WI38 (cell line): ENCODE measurements at regions not wholly inside any gene's neighbourhood (a gene's known extent, or its start where the extent isn't known, plus 50 kb on each side); places are given as distances from the start of the nearest gene placed in this dataset.
"Not testable (repeated sequence)": the region's sequence is repeated elsewhere in the genome, so short reads cannot be mapped to it uniquely, and the experiment has no call there.

Experiments
- H3K4me3 ChIP-seq: 2 replicates; pipeline ENCODE4 v1.5.1; 2011; ENCODE audit warnings: low read depth, mild to moderate bottlenecking, control low read depth, low read length
- TF ChIP-seq, protein P1 (sequence below): IDR thresholded peaks from 2 replicates; pipeline ENCODE4 v1.5.1; 2012; ENCODE audit warnings: low read depth, mild to moderate bottlenecking, control low read depth, low read length

DNA sequence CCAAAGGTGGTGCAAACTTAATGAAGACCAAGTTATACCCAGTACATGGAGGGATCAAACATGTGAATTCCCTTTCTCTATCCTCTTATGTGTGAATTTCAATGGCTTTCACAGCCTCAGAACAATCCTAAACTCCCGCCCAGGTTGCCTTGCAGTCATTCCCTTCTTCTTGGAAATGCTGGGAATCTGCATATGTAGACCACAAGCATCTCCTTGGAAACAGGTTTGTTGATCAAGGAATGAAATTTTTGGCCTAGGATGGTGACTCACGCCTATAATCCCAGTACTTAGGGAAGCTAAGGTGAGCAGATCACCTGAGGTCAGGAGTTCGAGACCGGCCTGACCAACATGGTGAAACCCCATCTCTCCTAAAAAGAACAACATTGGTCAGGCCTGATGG is 77.8 kb upstream of the ABI1 start:
- TF ChIP-seq, protein P1, sequence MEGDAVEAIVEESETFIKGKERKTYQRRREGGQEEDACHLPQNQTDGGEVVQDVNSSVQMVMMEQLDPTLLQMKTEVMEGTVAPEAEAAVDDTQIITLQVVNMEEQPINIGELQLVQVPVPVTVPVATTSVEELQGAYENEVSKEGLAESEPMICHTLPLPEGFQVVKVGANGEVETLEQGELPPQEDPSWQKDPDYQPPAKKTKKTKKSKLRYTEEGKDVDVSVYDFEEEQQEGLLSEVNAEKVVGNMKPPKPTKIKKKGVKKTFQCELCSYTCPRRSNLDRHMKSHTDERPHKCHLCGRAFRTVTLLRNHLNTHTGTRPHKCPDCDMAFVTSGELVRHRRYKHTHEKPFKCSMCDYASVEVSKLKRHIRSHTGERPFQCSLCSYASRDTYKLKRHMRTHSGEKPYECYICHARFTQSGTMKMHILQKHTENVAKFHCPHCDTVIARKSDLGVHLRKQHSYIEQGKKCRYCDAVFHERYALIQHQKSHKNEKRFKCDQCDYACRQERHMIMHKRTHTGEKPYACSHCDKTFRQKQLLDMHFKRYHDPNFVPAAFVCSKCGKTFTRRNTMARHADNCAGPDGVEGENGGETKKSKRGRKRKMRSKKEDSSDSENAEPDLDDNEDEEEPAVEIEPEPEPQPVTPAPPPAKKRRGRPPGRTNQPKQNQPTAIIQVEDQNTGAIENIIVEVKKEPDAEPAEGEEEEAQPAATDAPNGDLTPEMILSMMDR, result no peak
- H3K4me3 ChIP-seq, result no peak overlapping the region

DNA sequence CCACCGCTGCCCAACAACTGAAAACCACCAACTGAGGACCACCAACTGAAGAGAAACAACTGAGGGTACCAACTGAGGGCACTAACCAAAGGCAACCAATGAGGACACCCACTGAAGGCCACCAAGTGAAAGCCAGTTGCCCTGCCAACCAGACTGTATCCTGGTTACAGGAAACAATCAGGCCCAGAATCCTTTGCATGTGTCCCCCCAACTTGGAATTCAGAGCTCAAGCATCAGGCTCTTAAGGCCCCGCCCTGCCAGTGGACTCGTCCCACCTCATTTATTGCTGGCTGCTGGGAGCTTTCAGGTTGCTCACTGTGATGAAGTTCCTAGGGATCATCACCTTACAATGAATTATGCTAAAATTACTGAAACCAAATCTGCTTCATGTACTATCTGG is 76.6 kb upstream of the ABI1 start:
- TF ChIP-seq, protein P1, result no peak
- H3K4me3 ChIP-seq, result no peak overlapping the region

DNA sequence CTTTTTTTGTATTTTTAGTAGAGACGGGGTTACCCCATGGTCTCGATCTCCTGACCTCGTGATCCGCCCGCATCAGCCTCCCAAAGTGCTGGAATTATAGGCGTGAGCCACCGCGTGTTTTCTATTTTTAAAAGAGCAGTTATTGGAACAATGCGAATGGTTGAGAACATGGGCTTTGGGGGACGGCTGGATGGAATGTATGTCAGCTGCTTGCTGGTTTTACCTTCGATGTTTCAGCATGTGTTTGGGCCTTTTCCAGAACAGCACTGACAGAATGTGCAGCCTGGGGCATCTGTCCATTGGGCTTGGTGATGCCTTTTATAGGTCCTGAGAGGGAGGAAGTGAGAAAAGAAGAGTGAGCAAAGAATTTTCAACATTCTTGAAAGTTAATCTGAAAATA is 73.4 kb upstream of the ABI1 start:
- H3K4me3 ChIP-seq, result not testable (repeated sequence)

DNA sequence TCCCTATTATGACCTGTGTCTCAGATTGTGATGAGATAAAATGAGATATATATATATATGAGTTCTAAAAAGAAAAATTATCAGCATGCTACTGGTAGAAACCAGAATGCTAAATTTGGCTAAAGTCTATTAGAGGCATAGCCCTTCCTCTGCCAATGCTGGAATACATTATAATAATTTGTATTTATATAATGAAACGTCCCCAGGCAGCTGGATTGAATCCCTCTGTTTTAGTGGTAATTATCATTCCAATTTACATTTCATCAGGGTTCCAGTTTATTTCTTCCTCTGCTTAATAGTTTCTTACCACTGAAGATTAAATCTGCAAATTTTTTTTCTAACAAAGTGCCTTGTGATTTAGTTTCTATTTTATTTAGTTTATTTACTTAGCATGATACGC is 71.8 kb upstream of the ABI1 start:
- no peak overlapping the region for H3K4me3 ChIP-seq
- TF ChIP-seq, protein P1, result no peak

DNA sequence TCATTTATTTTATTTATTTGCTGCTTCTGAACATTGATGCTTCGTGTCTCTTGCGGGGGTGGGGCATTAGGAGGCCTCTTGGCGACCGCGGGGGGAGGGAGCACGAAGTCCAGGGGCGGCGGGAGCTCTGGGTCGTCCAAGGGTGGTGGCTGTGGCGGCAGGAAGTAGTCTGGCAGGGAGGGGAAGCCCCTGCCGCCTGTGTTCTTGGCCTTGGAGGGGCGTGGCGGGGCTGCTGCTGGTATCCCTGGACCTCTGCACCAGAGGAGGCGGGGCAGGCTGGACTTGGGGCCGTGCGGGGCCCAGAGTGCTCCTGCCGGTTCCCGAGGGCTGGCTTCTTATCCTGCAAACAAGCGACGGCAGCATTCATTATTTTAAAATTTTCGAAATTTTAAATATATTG is 70.5 kb upstream of the ABI1 start:
- H3K4me3 ChIP-seq, result 0 out of 2 replicates have a peak overlapping the region, but pooled peaks have one; percentile 4
- TF ChIP-seq, protein P1, result no peak

DNA sequence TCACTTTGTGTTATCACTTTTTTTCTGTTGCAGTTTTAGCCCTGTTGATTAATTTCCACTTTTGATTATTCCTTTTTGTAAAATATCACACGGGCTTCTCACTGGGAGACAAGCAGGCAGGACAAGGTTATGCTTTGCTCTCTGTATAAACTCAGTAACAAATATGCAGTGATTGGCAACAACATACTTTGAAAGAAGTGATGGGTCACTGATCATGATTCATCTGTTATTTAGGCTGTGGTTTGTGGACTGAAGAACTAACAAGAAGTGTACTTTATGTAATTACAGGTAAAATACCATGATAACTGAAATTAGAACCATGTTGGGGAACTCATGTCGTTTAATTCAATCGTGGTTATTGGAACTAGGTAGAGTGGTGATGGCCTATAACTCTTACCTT is 62.1 kb upstream of the ABI1 start:
- H3K4me3 ChIP-seq, result not testable (repeated sequence)

DNA sequence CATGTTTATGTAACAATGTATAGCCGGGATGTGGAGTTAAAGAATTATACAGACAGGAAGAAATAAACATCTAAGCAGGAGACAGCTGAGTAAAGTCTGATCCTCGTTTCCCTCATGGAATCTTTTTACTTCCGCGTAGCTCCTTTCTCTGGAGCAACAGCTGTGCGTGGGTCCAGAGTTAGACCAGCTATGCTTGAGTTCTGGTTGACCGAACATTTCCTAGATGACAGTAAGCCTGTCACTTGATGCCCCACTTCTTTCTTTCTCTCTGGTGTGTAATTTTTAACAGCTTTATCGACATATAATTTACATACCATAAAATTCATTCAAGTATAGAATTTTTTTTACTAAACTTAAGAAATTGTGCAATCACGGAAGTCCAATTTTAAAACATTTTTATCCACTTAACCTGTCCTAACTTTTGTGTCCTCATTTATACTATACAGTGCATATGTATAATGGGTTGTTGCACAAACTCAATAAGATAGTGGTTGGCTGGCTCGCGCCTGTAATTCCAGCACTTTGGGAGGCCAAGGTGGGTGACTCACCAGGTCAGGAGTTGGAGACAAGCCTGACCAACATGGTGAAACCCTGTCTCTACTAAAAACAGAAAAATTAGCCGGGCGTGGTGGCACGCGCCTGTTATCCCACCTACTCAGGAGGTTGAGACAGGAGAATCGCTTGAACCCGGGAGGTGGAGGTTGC is 58.5 kb upstream of the ABI1 start:
- not testable (repeated sequence) for H3K4me3 ChIP-seq

DNA sequence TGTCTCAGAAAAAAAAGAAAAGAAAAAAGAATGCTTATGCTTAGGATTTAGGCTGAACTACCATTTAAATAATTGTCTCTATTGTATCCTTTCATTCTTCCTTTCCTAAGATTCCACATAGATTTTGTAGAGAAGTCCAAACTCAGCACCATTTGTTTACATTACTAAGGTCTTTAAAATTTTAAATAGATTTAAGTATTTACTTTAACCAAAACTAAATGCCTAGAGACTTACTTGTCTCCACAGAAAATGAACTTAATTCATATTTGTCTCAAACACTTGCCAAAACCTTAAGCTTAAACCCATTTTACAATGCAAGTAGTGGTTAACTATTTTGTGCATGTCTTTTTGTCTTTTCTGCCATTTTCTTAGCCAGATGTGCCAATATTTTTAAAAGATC is 54.1 kb upstream of the ABI1 start:
- no peak overlapping the region for H3K4me3 ChIP-seq
- TF ChIP-seq, protein P1, result no peak

DNA sequence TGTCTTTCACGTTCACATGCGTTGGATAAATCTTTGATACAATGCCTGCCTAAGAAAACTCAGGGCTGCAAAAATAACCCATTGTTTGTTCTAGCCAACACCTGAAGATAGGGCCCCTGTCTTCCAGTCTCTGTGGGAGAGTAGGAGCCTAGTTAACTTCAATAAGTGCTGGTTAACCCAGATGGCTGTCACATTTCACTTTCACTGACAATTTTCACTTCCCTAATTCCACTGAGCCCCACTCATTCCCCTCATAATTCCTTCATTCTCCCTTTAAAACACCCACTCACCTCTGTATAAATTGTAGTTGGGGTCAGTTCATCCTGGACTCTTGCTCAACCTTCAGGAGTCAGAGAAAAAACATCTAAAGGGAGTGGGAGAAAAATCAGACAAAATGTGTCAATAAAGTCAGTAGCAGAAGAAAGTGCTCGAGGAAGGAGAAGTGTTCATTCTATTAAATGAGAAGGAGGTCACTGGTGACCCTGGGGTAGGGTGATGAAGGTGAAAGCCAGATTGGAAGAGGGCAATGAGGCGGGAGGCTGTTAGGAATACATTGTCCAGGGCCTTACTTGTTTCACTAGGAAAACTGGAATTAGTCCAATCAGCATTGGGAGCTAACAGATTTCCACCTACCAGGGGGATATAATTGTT is 51.2 kb upstream of the ABI1 start:
- no peak overlapping the region for H3K4me3 ChIP-seq
- TF ChIP-seq, protein P1, result no peak
